Hepatocyte (in vitro differentiated cells): ENCODE measurements at regions not wholly inside any gene's neighbourhood (a gene's known extent, or its start where the extent isn't known, plus 50 kb on each side); places are given as distances from the start of the nearest gene placed in this dataset.
"Not testable (repeated sequence)": the region's sequence is repeated elsewhere in the genome, so short reads cannot be mapped to it uniquely, and the experiment has no call there.

Experiments
- DNase-seq: peaks from one replicate; pipeline ENCODE4 v3.0.0-alpha.2; 2016; ENCODE audit warnings: low spot score
- H2AFZ ChIP-seq: fragments of 200-600 bp; sonication (generic); 2 replicates; pipeline ENCODE4 v1.6.0; 2016; ENCODE audit warnings: antibody characterized with exemption, mild to moderate bottlenecking
- H3K27ac ChIP-seq: fragments of 200-600 bp; sonication (generic); 2 replicates; pipeline ENCODE4 v1.5.1; 2016; ENCODE audit warnings: mild to moderate bottlenecking
- H3K27me3 ChIP-seq: fragments of 200-600 bp; sonication (generic); 2 replicates; pipeline ENCODE4 v1.6.1; 2016
- H3K36me3 ChIP-seq: fragments of 200-600 bp; sonication (generic); replicated peaks from 2 replicates; pipeline ENCODE4 v1.5.1; 2016; ENCODE audit warnings: low read depth; ENCODE audit not compliant: insufficient read depth
- H3K4me1 ChIP-seq: fragments of 200-600 bp; sonication (generic); 2 replicates; pipeline ENCODE4 v1.5.1; 2016; ENCODE audit warnings: mild to moderate bottlenecking, moderate library complexity; ENCODE audit not compliant: insufficient read depth
- H3K4me2 ChIP-seq: fragments of 200-600 bp; sonication (generic); 2 replicates; pipeline ENCODE4 v1.6.0; 2016
- H3K4me3 ChIP-seq: fragments of 200-600 bp; sonication (generic); 2 replicates; pipeline ENCODE4 v1.5.1; 2016; ENCODE audit warnings: mild to moderate bottlenecking
- H3K79me2 ChIP-seq: fragments of 200-600 bp; sonication (generic); 2 replicates; pipeline ENCODE4 v1.6.0; 2017; ENCODE audit warnings: mild to moderate bottlenecking
- H3K9me2 ChIP-seq: fragments of 200-600 bp; sonication (generic); replicated peaks from 2 replicates; pipeline ENCODE4 v1.6.0; 2017; ENCODE audit warnings: mild to moderate bottlenecking; ENCODE audit not compliant: insufficient read depth
- H3K9me3 ChIP-seq: fragments of 200-600 bp; sonication (generic); 2 replicates; pipeline ENCODE4 v1.5.1; 2016; ENCODE audit warnings: low read depth, mild to moderate bottlenecking
- H4K20me1 ChIP-seq: fragments of 200-600 bp; sonication (generic); 2 replicates; pipeline ENCODE4 v1.6.0; 2016; ENCODE audit warnings: mild to moderate bottlenecking; ENCODE audit not compliant: insufficient read depth, poor library complexity, severe bottlenecking
- EZH2 ChIP-seq: fragments of 200-600 bp; sonication (generic); IDR thresholded peaks from 2 replicates; pipeline ENCODE4 v1.6.1; 2016; ENCODE audit warnings: antibody characterized with exemption, mild to moderate bottlenecking, borderline replicate concordance
- EZH2phosphoT487 ChIP-seq: fragments of 200-600 bp; sonication (generic); IDR thresholded peaks from one replicate; pipeline ENCODE4 v1.6.1; 2018; ENCODE audit warnings: antibody characterized with exemption, mild to moderate bottlenecking, low read depth, moderate library complexity; ENCODE audit not compliant: unreplicated experiment, severe bottlenecking
- WGBS: methylation state at CpG from one replicate; pipeline ENCODE4 v1.1.6; 2016; ENCODE audit warnings: low lambda C conversion rate; ENCODE audit errors: missing lambda C conversion rate; 5-methylcytosine and 5-hydroxymethylcytosine counted together
- TF ChIP-seq, protein P1 (sequence below): fragments of 200-600 bp; sonication (generic); IDR thresholded peaks from 2 replicates; pipeline ENCODE4 v1.5.1; 2016; ENCODE audit warnings: antibody characterized with exemption, mild to moderate bottlenecking; ENCODE audit not compliant: poor library complexity

- Histone ChIP-seq H3K4me3 (no peak overlapping the region), H3K4me2 (no peak overlapping the region), H2AFZ (no peak overlapping the region), H3K9me3 (peaks cover 4% of the 10 kb centered on the region), H3K79me2 (no peaks in the 10 kb centered on the region), H3K27me3 (no peaks in the 10 kb centered on the region), H3K4me1 (no peaks in the 10 kb centered on the region), H4K20me1 (no peaks in the 10 kb centered on the region), H3K27ac (no peak overlapping the region), H3K9me2 (no peaks in the 10 kb centered on the region), H3K36me3 (no peaks in the 10 kb centered on the region)
- no peak for DNase-seq
- TF ChIP-seq EZH2phosphoT487 (no peak), EZH2 (no peak)
- TF ChIP-seq, protein P1, sequence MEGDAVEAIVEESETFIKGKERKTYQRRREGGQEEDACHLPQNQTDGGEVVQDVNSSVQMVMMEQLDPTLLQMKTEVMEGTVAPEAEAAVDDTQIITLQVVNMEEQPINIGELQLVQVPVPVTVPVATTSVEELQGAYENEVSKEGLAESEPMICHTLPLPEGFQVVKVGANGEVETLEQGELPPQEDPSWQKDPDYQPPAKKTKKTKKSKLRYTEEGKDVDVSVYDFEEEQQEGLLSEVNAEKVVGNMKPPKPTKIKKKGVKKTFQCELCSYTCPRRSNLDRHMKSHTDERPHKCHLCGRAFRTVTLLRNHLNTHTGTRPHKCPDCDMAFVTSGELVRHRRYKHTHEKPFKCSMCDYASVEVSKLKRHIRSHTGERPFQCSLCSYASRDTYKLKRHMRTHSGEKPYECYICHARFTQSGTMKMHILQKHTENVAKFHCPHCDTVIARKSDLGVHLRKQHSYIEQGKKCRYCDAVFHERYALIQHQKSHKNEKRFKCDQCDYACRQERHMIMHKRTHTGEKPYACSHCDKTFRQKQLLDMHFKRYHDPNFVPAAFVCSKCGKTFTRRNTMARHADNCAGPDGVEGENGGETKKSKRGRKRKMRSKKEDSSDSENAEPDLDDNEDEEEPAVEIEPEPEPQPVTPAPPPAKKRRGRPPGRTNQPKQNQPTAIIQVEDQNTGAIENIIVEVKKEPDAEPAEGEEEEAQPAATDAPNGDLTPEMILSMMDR, result no peak
- 77% methylated on average over 1 of the region's 1 CpG for WGBS
Observed at GRCh38 chr4:159926871-159927270, 824.0 kb downstream of the RAPGEF2 start.

DNA sequence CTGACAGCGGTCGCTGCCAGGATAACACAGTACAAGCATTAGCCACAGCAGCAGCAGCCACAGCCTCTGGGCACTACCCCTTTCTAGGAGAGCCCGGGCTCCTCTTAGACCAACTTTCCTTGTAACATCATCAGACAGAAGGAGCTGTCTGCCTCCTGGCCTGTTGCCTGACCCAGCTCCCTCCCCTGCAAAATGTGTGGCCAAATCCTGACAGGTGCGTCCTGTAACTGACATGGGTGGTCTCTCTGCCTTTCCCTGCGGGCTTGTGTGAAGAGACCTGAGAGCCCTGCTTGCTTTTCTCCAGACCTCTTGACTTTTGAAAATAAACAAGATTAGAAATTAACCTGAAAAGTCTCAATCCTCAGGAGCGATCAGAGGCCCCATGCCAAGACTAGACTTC, 824.9 kb downstream of the RAPGEF2 start:
- Histone ChIP-seq H3K4me2 (no peak overlapping the region), H3K4me1 (no peaks in the 10 kb centered on the region), H3K36me3 (no peaks in the 10 kb centered on the region), H3K4me3 (no peak overlapping the region), H3K27me3 (no peaks in the 10 kb centered on the region), H4K20me1 (no peaks in the 10 kb centered on the region), H3K27ac (no peak overlapping the region), H3K9me2 (no peaks in the 10 kb centered on the region), H3K9me3 (peaks cover 4% of the 10 kb centered on the region), H2AFZ (no peak overlapping the region), H3K79me2 (no peaks in the 10 kb centered on the region)
- WGBS, result 95% methylated on average over 6 of the region's 6 CpGs
- no peak for DNase-seq
- no peak for TF ChIP-seq EZH2
- TF ChIP-seq EZH2phosphoT487, result no peak
- TF ChIP-seq, protein P1, result no peak

DNA sequence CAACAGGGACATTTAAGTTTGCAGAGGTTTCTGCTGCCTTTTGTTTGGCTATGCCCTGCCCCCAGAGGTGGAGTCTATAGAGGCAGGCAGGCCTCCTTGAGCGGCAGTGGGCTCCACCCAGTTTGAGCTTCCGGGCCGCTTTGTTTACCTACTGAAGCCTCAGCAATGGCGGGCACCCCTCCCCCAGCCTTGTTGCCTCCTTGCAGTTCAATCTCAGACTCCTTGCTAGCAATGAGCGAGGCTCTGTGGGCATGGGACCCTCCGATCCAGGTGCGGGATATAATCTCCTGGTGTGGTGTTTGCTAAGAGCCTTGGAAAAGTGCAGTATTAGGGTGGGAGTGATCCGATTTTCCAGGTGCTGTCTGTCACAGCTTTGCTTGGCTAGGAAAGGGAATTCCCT, 831.7 kb downstream of the RAPGEF2 start:
- not testable (repeated sequence) for H3K36me3 ChIP-seq, H3K9me3 ChIP-seq, H3K27me3 ChIP-seq, H3K4me3 ChIP-seq, DNase-seq, H3K4me2 ChIP-seq, H3K79me2 ChIP-seq, H3K9me2 ChIP-seq, H3K4me1 ChIP-seq, H2AFZ ChIP-seq, H4K20me1 ChIP-seq, H3K27ac ChIP-seq
- 95% methylated on average over 8 of the region's 8 CpGs for WGBS

- no peak overlapping the region for H3K4me2 ChIP-seq
- WGBS, result 62% methylated on average over 3 of the region's 3 CpGs
- H3K27me3 ChIP-seq, result no peaks in the 10 kb centered on the region
- no peak overlapping the region for H2AFZ ChIP-seq
- no peak for TF ChIP-seq EZH2
- TF ChIP-seq EZH2phosphoT487, result no peak
- TF ChIP-seq, protein P1, result no peak
- H3K9me2 ChIP-seq, result no peaks in the 10 kb centered on the region
- H3K27ac ChIP-seq, result no peak overlapping the region
- H3K4me3 ChIP-seq, result no peak overlapping the region
- H4K20me1 ChIP-seq, result no peaks in the 10 kb centered on the region
- H3K4me1 ChIP-seq, result no peaks in the 10 kb centered on the region
- no peaks in the 10 kb centered on the region for H3K9me3 ChIP-seq
- no peak for DNase-seq
- H3K36me3 ChIP-seq, result no peaks in the 10 kb centered on the region
- H3K79me2 ChIP-seq, result no peaks in the 10 kb centered on the region
Observed at GRCh38 chr4:159937595-159937994, 834.7 kb downstream of the RAPGEF2 start.

DNA sequence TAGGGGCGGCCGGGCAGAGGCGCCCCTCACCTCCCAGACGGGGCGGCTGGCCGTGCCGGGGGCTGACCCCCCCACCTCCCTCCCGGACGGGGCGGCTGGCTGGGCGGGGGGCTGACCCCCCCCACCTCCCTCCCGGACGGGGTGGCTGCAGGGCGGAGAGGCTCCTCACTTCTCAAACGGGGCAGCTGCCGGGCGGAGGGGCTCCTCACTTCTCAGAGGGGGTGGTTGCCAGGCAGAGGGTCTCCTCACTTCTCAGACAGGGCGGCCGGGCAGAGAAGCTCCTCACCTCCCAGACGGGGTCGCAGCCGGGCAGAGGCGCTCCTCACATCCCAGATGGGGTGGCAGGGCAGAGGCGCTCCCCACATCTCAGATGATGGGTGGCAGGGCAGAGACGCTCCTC, 836.8 kb downstream of the RAPGEF2 start:
- H3K27me3 ChIP-seq, H4K20me1 ChIP-seq, H3K9me2 ChIP-seq, DNase-seq, H3K9me3 ChIP-seq, H3K36me3 ChIP-seq, H3K4me3 ChIP-seq, H2AFZ ChIP-seq, H3K27ac ChIP-seq, H3K4me2 ChIP-seq, H3K79me2 ChIP-seq, H3K4me1 ChIP-seq: not testable (repeated sequence)
- 96% methylated on average over 10 of the region's 25 CpGs for WGBS
